Ammon's horn (tissue), 1 donor: ENCODE measurements at regions not wholly inside any gene's neighbourhood (a gene's known extent, or its start where the extent isn't known, plus 50 kb on each side); places are given as distances from the start of the nearest gene placed in this dataset.
"Not testable (repeated sequence)": the region's sequence is repeated elsewhere in the genome, so short reads cannot be mapped to it uniquely, and the experiment has no call there.

Experiments used
- DNase-seq: peaks from one replicate; pipeline ENCODE4 v3.0.0-alpha.2; 2016; ENCODE audit warnings: low spot score

DNA sequence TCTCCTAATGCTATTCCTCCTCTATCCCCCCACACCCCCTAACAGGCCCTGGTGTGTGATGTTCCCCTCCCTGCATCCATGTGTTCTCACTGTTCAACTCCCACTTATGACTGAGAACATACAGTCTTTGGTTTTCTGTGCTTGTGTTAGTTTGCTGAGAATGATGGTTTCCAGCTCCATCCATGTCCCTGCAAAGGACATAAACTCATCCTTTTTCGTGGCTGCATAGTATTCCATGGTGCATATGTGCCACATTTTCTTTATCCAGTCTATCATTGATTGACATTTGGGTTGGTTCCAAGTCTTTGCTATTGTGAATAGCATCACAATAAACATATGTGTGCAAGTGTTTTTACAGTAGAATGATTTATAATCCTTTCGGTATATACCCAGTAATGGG, 870.0 kb upstream of the SLC39A10 start:
- DNase-seq, result not testable (repeated sequence)

DNA sequence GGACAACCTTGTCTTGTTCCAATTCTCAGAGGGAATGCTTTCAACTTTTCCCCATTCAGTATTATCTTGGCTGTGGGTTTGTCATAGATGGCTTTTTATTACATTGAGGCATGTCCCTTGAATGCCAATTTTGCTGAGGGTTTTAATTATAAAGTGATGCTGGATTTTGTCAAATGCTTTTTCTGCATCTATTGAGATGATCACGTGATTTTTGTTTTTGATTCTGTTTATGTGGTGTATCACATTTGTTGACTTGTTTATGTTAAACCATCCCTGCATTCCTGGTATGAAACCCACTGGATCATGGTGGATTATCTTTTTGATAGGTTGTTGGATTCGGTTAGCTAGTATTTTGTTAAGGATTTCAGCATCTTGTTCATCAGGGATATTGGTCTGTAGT, 885.6 kb upstream of the SLC39A10 start:
- not testable (repeated sequence) for DNase-seq

DNA sequence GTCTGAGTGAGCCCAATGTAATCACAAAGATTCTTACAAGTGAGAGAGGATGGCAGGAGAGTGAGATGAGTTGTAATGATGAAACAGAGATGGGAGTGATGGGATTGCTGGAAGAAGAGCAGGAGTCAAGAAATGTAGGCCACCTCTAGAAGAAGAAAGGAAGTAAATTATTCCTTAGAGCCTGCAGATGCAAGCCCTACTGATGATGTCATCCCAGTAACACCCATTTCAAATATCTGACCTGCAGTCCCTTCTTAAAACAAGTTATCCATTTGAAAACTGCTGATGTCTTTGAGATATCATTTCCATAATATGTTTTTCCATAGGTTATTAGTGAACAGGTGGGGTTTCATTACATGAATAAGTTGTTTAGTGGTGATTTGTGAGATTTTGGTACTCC, 888.0 kb upstream of the SLC39A10 start:
- no peak for DNase-seq

GRCh38 chr2:194765723-194766122, 891.3 kb upstream of the SLC39A10 start:
- peak; percentile 9 for DNase-seq

DNA sequence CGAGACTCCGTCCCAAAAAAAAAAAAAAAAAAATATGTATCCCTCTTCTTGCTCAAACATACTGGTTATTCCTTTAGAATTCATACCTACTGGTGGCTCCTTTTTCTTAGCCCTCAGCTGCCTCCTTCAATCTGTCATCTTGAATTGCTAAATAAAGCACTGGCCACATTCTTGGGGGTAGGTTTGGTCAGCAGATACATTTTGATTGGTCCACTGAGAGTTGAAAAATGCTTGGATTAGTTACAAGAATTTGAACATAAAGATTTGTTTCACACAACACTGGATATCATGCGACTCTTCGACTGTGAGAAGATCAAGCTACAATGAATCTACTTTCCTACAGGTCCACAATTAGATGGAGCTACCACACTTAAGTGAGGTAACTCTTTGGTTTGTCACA, 906.1 kb upstream of the SLC39A10 start:
- no peak for DNase-seq

- peak; percentile 5 for DNase-seq
Observed at GRCh38 chr2:194745557-194746146, 911.4 kb upstream of the SLC39A10 start.

GRCh38 chr2:194742706-194743105, 914.3 kb upstream of the SLC39A10 start:
- no peak for DNase-seq

- DNase-seq, result no peak
Observed at GRCh38 chr2:194739217-194739616, 917.8 kb upstream of the SLC39A10 start.

GRCh38 chr2:194735837-194736542, 921.0 kb upstream of the SLC39A10 start:
- DNase-seq, result no peak

- DNase-seq, result no peak
Observed at GRCh38 chr2:194730266-194730665, 926.8 kb upstream of the SLC39A10 start.

DNA sequence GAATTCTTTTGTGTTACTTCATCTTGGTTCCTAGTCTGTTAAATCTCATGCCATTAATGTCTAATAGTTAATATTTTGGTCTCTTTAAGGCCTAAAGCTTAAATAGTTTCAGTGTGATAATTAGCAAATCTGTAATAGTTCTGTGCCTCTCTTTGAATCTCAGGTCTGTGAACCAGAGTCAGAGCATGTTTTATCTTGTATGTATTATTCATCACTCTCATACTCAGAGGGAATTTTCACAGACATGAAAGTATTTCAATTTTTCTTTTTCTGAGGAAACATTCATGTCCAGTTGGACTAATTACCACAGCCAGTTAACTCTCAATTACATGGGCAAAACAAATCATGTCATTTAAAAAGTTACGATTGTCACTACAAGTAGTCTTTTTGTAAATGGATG, 931.9 kb upstream of the SLC39A10 start:
- no peak for DNase-seq

GRCh38 chr2:194723446-194723845, 933.6 kb upstream of the SLC39A10 start:
- peak; percentile 45 for DNase-seq

- no peak for DNase-seq
Observed at GRCh38 chr2:194721227-194721626, 935.8 kb upstream of the SLC39A10 start.

GRCh38 chr2:194720462-194720861, 936.6 kb upstream of the SLC39A10 start:
- DNase-seq, result no peak

DNA sequence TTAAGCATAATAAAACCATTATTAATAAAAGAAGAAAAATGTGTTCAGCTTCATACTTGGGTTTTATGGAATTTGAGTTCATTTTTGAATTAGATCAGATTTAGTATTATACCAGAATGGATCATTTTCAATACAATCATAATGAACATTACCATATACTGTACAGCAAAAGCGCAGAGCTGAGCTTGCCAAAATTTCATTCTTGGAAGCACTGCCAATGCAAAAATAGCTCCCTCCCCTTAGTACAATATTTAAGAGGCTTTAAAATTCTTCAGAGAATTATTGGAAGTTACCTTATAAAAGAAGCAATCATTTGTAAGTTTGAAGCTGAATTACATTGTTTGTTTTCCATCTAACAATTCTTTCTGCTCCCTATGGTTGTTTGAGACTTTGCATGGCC, 938.1 kb upstream of the SLC39A10 start:
- DNase-seq, result no peak

GRCh38 chr2:194714541-194714940, 942.5 kb upstream of the SLC39A10 start:
- no peak for DNase-seq

- DNase-seq, result no peak
Observed at GRCh38 chr2:194709840-194710239, 947.2 kb upstream of the SLC39A10 start.

DNA sequence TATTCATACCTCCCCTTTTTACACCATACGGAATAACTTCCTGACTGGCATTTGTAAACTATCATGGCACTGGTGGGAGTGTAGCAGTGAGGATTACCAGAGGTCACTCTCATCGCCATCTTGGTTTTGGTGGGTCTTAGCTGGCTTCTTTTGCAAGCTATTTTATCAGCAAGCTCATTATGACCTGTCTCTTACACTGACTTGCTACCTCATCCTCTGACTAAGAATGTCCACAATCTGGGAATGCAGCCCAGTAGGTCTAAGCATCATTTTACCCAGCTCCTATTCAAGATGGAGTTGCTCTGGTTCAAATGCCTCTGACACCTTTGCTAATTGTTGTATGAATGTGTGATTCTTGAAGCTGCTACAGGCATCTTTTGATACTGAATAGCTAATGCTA, 950.8 kb upstream of the SLC39A10 start:
- DNase-seq, result no peak

DNA sequence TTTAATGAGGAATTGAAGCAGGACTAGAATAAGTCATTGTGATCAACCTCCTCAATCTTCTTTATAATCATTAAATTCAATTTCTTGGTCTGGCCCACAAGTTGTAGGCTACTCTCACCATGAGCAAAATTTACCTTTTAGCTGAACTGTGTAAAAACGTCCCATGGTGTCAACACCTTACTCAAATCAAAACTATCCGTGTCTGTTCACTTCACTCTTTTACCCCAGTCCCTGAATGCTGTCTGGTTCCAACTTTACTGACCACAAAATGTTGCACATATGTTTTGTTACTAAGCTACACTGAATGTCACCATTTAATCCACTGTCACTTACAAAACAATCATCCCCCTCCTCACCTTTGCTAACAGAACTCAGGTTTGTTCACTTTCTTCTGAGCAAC, 951.6 kb upstream of the SLC39A10 start:
- DNase-seq, result no peak

GRCh38 chr2:194700726-194701125, 956.3 kb upstream of the SLC39A10 start:
- no peak for DNase-seq

GRCh38 chr2:194700116-194700515, 956.9 kb upstream of the SLC39A10 start:
- no peak for DNase-seq

DNA sequence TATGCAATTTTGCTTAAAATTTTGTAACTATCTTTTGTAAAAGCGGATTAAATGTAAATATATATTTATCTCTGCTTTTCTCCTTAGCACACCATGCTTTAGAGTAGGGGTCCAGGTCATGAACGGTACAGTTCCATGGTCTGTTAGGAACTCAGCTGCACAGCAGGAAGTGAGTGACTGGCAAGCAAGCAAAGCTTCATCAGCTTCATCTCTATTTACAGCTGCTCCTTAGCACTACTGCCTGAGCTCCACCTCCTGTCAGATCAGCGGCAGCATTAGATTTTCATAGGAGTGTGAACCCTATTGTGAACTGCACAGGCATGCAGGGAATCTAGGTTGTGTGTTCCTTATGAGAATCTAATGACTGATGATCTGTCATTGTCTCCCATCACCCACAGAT, 959.0 kb upstream of the SLC39A10 start:
- no peak for DNase-seq

- DNase-seq, result no peak
Observed at GRCh38 chr2:194697439-194697838, 959.6 kb upstream of the SLC39A10 start.

DNA sequence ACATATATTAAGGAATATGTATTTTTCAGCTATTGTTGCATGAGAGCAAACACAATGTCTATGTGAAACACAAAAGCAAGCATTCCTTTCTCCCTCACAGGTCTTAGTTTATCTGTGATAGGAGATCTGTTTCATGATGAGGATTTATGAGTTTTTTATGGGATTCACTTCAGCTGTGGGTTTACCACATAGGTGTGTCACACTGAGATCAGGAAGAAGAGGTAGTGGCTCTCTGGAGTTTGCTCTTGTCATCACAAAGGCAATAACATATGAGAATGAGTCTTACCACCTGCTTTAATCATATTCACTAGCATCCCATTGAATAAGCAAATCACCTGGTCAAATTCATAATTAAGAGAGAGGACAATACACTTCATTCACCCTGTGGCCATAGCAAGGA, 960.3 kb upstream of the SLC39A10 start:
- no peak for DNase-seq
